ENCODE measurements at regions not wholly inside any gene's neighbourhood (a gene's known extent, or its start where the extent isn't known, plus 50 kb on each side); places are given as distances from the start of the nearest gene placed in this dataset.

- no peak for DNase-seq (ENCODE audit: low read depth)
- H3K4me3 ChIP-seq (ENCODE audit: low read depth, low read length), result no peak overlapping the region
- TF ChIP-seq CTCF (IDR thresholded peaks at IDR 0.05; ENCODE audit: insufficient read depth, low read length, poor library complexity, severe bottlenecking), result no peak
- H3K36me3 ChIP-seq (ENCODE audit: control insufficient read depth, insufficient read depth, low read length), result no peaks in the 10 kb centered on the region
- H3K27me3 ChIP-seq (ENCODE audit: control insufficient read depth, insufficient read depth, low read length), result no peaks in the 10 kb centered on the region
Measured at GRCh38 chr13:40016953-40017660, 361.6 kb downstream of the COG6 start.

- TF ChIP-seq CTCF (IDR thresholded peaks at IDR 0.05; ENCODE audit: insufficient read depth, low read length, poor library complexity, severe bottlenecking), result no peak
- no peaks in the 10 kb centered on the region for H3K27me3 ChIP-seq (ENCODE audit: control insufficient read depth, insufficient read depth, low read length)
- H3K4me3 ChIP-seq (ENCODE audit: low read depth, low read length), result no peak overlapping the region
- no peaks in the 10 kb centered on the region for H3K36me3 ChIP-seq (ENCODE audit: control insufficient read depth, insufficient read depth, low read length)
- no peak for DNase-seq (ENCODE audit: low read depth)
Measured at GRCh38 chr13:40017662-40018262, 362.3 kb downstream of the COG6 start.

- Histone ChIP-seq H3K27me3 (ENCODE audit: control insufficient read depth, insufficient read depth, low read length) (no peaks in the 10 kb centered on the region), H3K4me3 (ENCODE audit: low read depth, low read length) (no peak overlapping the region), H3K36me3 (ENCODE audit: control insufficient read depth, insufficient read depth, low read length) (no peaks in the 10 kb centered on the region)
- no peak for DNase-seq (ENCODE audit: low read depth)
- no peak for TF ChIP-seq CTCF (IDR thresholded peaks at IDR 0.05; ENCODE audit: insufficient read depth, low read length, poor library complexity, severe bottlenecking)
Measured at GRCh38 chr13:40023595-40024203, 368.2 kb downstream of the COG6 start.

- H3K36me3 ChIP-seq (ENCODE audit: control insufficient read depth, insufficient read depth, low read length), result no peaks in the 10 kb centered on the region
- H3K27me3 ChIP-seq (ENCODE audit: control insufficient read depth, insufficient read depth, low read length), result no peaks in the 10 kb centered on the region
- H3K4me3 ChIP-seq (ENCODE audit: low read depth, low read length), result no peak overlapping the region
- DNase-seq (ENCODE audit: low read depth), result no peak
- TF ChIP-seq CTCF (IDR thresholded peaks at IDR 0.05; ENCODE audit: insufficient read depth, low read length, poor library complexity, severe bottlenecking), result no peak
Measured at GRCh38 chr13:40024204-40024966, 368.9 kb downstream of the COG6 start.

GRCh38 chr13:40024967-40025714, 369.7 kb downstream of the COG6 start:
- DNase-seq (ENCODE audit: low read depth), result no peak
- no peaks in the 10 kb centered on the region for H3K36me3 ChIP-seq (ENCODE audit: control insufficient read depth, insufficient read depth, low read length)
- no peaks in the 10 kb centered on the region for H3K27me3 ChIP-seq (ENCODE audit: control insufficient read depth, insufficient read depth, low read length)
- H3K4me3 ChIP-seq (ENCODE audit: low read depth, low read length), result no peak overlapping the region
- no peak for TF ChIP-seq CTCF (IDR thresholded peaks at IDR 0.05; ENCODE audit: insufficient read depth, low read length, poor library complexity, severe bottlenecking)

All from kidney epithelial cell (primary cell).